ENCODE measurements at regions not wholly inside any gene's neighbourhood (a gene's known extent, or its start where the extent isn't known, plus 50 kb on each side); places are given as distances from the start of the nearest gene placed in this dataset.

DNA sequence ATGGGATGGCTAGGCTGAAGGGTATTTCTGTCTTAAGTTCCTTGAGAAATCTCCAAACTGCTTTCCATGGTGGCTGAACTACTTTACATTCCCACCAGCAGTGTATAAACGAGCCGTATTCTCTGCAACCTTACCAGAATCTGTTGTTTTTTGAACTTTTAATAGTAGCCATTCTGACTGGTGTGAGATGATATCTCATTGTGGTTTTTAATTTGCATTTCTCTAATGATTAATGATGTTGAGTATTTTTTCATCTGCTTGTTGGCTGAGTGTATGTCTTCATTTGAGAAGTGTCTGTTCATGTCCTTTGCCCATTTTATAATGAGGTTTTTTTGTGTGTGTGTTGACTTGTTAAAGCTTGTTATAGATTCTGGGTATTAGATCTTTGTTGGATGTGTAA, 226.8 kb upstream of the IGFBP3 start (continued):
- TF ChIP-seq, protein P1, sequence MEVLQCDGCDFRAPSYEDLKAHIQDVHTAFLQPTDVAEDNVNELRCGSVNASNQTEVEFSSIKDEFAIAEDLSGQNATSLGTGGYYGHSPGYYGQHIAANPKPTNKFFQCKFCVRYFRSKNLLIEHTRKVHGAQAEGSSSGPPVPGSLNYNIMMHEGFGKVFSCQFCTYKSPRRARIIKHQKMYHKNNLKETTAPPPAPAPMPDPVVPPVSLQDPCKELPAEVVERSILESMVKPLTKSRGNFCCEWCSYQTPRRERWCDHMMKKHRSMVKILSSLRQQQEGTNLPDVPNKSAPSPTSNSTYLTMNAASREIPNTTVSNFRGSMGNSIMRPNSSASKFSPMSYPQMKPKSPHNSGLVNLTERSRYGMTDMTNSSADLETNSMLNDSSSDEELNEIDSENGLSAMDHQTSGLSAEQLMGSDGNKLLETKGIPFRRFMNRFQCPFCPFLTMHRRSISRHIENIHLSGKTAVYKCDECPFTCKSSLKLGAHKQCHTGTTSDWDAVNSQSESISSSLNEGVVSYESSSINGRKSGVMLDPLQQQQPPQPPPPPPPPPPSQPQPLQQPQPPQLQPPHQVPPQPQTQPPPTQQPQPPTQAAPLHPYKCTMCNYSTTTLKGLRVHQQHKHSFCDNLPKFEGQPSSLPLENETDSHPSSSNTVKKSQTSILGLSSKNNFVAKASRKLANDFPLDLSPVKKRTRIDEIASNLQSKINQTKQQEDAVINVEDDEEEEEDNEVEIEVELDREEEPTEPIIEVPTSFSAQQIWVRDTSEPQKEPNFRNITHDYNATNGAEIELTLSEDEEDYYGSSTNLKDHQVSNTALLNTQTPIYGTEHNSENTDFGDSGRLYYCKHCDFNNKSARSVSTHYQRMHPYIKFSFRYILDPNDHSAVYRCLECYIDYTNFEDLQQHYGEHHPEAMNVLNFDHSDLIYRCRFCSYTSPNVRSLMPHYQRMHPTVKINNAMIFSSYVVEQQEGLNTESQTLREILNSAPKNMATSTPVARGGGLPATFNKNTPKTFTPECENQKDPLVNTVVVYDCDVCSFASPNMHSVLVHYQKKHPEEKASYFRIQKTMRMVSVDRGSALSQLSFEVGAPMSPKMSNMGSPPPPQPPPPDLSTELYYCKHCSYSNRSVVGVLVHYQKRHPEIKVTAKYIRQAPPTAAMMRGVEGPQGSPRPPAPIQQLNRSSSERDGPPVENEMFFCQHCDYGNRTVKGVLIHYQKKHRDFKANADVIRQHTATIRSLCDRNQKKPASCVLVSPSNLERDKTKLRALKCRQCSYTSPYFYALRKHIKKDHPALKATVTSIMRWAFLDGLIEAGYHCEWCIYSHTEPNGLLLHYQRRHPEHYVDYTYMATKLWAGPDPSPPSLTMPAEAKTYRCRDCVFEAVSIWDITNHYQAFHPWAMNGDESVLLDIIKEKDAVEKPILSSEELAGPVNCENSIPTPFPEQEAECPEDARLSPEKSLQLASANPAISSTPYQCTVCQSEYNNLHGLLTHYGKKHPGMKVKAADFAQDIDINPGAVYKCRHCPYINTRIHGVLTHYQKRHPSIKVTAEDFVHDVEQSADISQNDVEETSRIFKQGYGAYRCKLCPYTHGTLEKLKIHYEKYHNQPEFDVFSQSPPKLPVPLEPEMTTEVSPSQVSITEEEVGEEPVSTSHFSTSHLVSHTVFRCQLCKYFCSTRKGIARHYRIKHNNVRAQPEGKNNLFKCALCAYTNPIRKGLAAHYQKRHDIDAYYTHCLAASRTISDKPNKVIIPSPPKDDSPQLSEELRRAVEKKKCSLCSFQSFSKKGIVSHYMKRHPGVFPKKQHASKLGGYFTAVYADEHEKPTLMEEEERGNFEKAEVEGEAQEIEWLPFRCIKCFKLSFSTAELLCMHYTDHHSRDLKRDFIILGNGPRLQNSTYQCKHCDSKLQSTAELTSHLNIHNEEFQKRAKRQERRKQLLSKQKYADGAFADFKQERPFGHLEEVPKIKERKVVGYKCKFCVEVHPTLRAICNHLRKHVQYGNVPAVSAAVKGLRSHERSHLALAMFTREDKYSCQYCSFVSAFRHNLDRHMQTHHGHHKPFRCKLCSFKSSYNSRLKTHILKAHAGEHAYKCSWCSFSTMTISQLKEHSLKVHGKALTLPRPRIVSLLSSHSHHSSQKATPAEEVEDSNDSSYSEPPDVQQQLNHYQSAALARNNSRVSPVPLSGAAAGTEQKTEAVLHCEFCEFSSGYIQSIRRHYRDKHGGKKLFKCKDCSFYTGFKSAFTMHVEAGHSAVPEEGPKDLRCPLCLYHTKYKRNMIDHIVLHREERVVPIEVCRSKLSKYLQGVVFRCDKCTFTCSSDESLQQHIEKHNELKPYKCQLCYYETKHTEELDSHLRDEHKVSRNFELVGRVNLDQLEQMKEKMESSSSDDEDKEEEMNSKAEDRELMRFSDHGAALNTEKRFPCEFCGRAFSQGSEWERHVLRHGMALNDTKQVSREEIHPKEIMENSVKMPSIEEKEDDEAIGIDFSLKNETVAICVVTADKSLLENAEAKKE (CRISPR knock-in tag; IDR thresholded peaks at IDR 0.05), result no peak
- TF ChIP-seq, protein P2, sequence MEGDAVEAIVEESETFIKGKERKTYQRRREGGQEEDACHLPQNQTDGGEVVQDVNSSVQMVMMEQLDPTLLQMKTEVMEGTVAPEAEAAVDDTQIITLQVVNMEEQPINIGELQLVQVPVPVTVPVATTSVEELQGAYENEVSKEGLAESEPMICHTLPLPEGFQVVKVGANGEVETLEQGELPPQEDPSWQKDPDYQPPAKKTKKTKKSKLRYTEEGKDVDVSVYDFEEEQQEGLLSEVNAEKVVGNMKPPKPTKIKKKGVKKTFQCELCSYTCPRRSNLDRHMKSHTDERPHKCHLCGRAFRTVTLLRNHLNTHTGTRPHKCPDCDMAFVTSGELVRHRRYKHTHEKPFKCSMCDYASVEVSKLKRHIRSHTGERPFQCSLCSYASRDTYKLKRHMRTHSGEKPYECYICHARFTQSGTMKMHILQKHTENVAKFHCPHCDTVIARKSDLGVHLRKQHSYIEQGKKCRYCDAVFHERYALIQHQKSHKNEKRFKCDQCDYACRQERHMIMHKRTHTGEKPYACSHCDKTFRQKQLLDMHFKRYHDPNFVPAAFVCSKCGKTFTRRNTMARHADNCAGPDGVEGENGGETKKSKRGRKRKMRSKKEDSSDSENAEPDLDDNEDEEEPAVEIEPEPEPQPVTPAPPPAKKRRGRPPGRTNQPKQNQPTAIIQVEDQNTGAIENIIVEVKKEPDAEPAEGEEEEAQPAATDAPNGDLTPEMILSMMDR (conservative IDR thresholded peaks at IDR 0.05; ENCODE audit: low read depth in 2 of 2), result no peak
- TF ChIP-seq, protein P3, sequence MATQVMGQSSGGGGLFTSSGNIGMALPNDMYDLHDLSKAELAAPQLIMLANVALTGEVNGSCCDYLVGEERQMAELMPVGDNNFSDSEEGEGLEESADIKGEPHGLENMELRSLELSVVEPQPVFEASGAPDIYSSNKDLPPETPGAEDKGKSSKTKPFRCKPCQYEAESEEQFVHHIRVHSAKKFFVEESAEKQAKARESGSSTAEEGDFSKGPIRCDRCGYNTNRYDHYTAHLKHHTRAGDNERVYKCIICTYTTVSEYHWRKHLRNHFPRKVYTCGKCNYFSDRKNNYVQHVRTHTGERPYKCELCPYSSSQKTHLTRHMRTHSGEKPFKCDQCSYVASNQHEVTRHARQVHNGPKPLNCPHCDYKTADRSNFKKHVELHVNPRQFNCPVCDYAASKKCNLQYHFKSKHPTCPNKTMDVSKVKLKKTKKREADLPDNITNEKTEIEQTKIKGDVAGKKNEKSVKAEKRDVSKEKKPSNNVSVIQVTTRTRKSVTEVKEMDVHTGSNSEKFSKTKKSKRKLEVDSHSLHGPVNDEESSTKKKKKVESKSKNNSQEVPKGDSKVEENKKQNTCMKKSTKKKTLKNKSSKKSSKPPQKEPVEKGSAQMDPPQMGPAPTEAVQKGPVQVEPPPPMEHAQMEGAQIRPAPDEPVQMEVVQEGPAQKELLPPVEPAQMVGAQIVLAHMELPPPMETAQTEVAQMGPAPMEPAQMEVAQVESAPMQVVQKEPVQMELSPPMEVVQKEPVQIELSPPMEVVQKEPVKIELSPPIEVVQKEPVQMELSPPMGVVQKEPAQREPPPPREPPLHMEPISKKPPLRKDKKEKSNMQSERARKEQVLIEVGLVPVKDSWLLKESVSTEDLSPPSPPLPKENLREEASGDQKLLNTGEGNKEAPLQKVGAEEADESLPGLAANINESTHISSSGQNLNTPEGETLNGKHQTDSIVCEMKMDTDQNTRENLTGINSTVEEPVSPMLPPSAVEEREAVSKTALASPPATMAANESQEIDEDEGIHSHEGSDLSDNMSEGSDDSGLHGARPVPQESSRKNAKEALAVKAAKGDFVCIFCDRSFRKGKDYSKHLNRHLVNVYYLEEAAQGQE (IDR thresholded peaks at IDR 0.05; ENCODE audit: unreplicated experiment), result no peak
- TF ChIP-seq STAT1 (IDR thresholded peaks at IDR 0.05; ENCODE audit: unreplicated experiment) (no peak), ZNF114 (CRISPR knock-in tag; IDR thresholded peaks at IDR 0.05) (no peak)
